ENCODE measurements at regions not wholly inside any gene's neighbourhood (a gene's known extent, or its start where the extent isn't known, plus 50 kb on each side); places are given as distances from the start of the nearest gene placed in this dataset.
"Not testable (repeated sequence)": the region's sequence is repeated elsewhere in the genome, so short reads cannot be mapped to it uniquely, and the experiment has no call there.

- 62 to 84% (median 74%) methylated on average over 2 of the region's 2 CpGs for WGBS, 5 donors
- intact Hi-C loops (cut with DNase I; ENCODE audit: low total_unique reads): no loop called here
- Histone ChIP-seq H3K4me1 (no peaks in the 10 kb centered on the region), H3K9me3 (peaks cover 4 to 26% (median 15%) of the 10 kb centered on the region in 4 donors), H3K4me3 (no peak overlapping the region), H3K27me3 (no peaks in the 10 kb centered on the region), H3K36me3 (no peaks in the 10 kb centered on the region), H3K27ac (no peak overlapping the region)
- TF ChIP-seq, protein P1, sequence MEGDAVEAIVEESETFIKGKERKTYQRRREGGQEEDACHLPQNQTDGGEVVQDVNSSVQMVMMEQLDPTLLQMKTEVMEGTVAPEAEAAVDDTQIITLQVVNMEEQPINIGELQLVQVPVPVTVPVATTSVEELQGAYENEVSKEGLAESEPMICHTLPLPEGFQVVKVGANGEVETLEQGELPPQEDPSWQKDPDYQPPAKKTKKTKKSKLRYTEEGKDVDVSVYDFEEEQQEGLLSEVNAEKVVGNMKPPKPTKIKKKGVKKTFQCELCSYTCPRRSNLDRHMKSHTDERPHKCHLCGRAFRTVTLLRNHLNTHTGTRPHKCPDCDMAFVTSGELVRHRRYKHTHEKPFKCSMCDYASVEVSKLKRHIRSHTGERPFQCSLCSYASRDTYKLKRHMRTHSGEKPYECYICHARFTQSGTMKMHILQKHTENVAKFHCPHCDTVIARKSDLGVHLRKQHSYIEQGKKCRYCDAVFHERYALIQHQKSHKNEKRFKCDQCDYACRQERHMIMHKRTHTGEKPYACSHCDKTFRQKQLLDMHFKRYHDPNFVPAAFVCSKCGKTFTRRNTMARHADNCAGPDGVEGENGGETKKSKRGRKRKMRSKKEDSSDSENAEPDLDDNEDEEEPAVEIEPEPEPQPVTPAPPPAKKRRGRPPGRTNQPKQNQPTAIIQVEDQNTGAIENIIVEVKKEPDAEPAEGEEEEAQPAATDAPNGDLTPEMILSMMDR (IDR thresholded peaks at IDR 0.05): no peak
- TF ChIP-seq POLR2A (IDR thresholded peaks at IDR 0.05) (no peak), EP300 (IDR thresholded peaks at IDR 0.05) (no peak), POLR2AphosphoS5 (IDR thresholded peaks at IDR 0.05) (no peak)
- no peak for DNase-seq
Measured at GRCh38 chr6:22774129-22774528, 204.8 kb downstream of the HDGFL1 start.

- H3K9me3 ChIP-seq: peaks cover 6 to 34% (median 23%) of the 10 kb centered on the region in 4 donors
- DNase-seq; H3K27me3 ChIP-seq; H3K36me3 ChIP-seq; intact Hi-C loops (cut with DNase I; ENCODE audit: low total_unique reads); H3K4me3 ChIP-seq; H3K4me1 ChIP-seq; H3K27ac ChIP-seq: not testable (repeated sequence)
- WGBS, 5 donors: 20 to 38% (median 25%) methylated on average over 1 of the region's 1 CpG
Measured at GRCh38 chr6:22778438-22778837, 209.1 kb downstream of the HDGFL1 start.

- no peak overlapping the region for H3K4me3 ChIP-seq
- no peaks in the 10 kb centered on the region for H3K27me3 ChIP-seq
- TF ChIP-seq, protein P1 (IDR thresholded peaks at IDR 0.05): no peak
- TF ChIP-seq POLR2A (IDR thresholded peaks at IDR 0.05): no peak
- TF ChIP-seq POLR2AphosphoS5 (IDR thresholded peaks at IDR 0.05): no peak
- WGBS, 5 donors: 88 to 100% (median 93%) methylated on average over 2 of the region's 2 CpGs
- H3K4me1 ChIP-seq: no peaks in the 10 kb centered on the region
- no peak overlapping the region for H3K27ac ChIP-seq
- no peak for DNase-seq
- intact Hi-C loops (cut with DNase I; ENCODE audit: low total_unique reads): no loop called here
- H3K9me3 ChIP-seq: peaks cover 6 to 34% (median 23%) of the 10 kb centered on the region in 4 donors
- H3K36me3 ChIP-seq: no peaks in the 10 kb centered on the region
Measured at GRCh38 chr6:22779062-22779461, 209.7 kb downstream of the HDGFL1 start.

GRCh38 chr6:22783931-22784330, 214.6 kb downstream of the HDGFL1 start:
- TF ChIP-seq EP300 (IDR thresholded peaks at IDR 0.05) (no peak), POLR2A (IDR thresholded peaks at IDR 0.05) (no peak), POLR2AphosphoS5 (IDR thresholded peaks at IDR 0.05) (no peak)
- TF ChIP-seq, protein P1 (IDR thresholded peaks at IDR 0.05): no peak
- intact Hi-C loops (cut with DNase I; ENCODE audit: low total_unique reads): no loop called here

DNA sequence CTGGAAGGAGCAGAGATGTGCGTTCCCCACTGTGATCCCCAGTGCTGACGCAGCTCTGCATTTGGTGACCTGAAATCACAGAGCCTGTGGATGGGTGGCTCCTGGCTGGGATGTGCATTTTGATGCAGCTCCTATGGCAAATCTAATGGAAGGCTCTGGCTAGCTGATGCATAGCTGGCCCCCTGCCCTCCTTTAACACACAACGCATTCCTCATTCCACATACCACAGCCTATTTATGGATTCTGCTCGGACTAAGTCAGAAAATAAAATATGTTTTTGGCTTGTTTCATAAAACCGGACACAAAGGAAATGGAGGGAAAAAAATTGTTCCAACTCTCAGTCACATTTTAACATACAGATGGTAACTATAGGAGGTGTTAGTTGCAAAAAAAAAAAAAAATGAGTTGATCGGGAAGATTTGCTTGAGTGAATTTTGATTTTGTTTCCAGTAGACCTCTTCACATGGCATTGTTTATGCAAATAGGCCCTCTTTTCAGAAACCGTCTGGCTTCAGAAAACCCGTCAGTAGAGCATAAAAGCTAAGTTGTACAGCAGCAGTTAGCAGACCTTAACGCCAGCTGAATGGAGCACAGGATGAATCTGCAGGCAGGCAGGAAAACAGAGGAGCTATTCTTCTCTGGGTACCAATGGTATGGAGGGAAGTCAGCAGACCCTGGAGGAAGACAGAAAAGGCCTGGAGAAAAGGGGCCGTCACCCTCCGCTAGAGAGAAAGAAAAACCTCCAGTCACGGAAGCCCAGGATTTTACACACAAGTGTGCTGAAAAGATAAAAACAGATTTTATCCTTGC, 215.4 kb downstream of the HDGFL1 start:
- Histone ChIP-seq H3K9me3 (peaks cover 0 to 2% (median under 1%) of the 10 kb centered on the region in 4 donors), H3K27ac (no peak overlapping the region), H3K27me3 (no peaks in the 10 kb centered on the region), H3K4me3 (no peak overlapping the region), H3K36me3 (no peaks in the 10 kb centered on the region), H3K4me1 (no peaks in the 10 kb centered on the region)
- DNase-seq: peak in 1 of 2 donors; percentile 77
- TF ChIP-seq EP300 (IDR thresholded peaks at IDR 0.05) (no peak), POLR2A (IDR thresholded peaks at IDR 0.05) (no peak), POLR2AphosphoS5 (IDR thresholded peaks at IDR 0.05) (no peak)
- TF ChIP-seq, protein P1 (IDR thresholded peaks at IDR 0.05): no peak
- intact Hi-C loops (cut with DNase I; ENCODE audit: low total_unique reads): no loop called here
- WGBS, 5 donors: 63 to 74% (median 69%) methylated on average over 12 of the region's 12 CpGs

More at GRCh38 chr6:22783931-22784330, 214.6 kb downstream of the HDGFL1 start:
- DNase-seq: peak in 1 of 2 donors; percentile 20
- no peak overlapping the region for H3K4me3 ChIP-seq
- peaks cover 4 to 10% (median 9%) of the 10 kb centered on the region in 4 donors for H3K9me3 ChIP-seq
- no peaks in the 10 kb centered on the region for H3K27me3 ChIP-seq
- 48 to 74% (median 64%) methylated on average over 4 of the region's 4 CpGs for WGBS, 5 donors
- H3K4me1 ChIP-seq: no peaks in the 10 kb centered on the region
- H3K36me3 ChIP-seq: no peaks in the 10 kb centered on the region
- no peak overlapping the region for H3K27ac ChIP-seq

All from stomach (tissue), 8 donors.